ENCODE measurements at regions not wholly inside any gene's neighbourhood (a gene's known extent, or its start where the extent isn't known, plus 50 kb on each side); places are given as distances from the start of the nearest gene placed in this dataset.

GRCh38 chr4:10979032-10979431 lies 294.5 kb upstream of the CLNK start:
- no CpG with 5 or more reads among the region's 2 CpGs for WGBS, 2 experiments (ENCODE audit: extremely low coverage in 2 of 2, insufficient read length in 1 of 2)
- H3K4me3 ChIP-seq (ENCODE audit: insufficient read depth, low read depth, low read length), result no peak overlapping the region
- dilution Hi-C loops (cut with HindIII; ENCODE audit: low sequenced_read_pairs, unreplicated experiment), result no loop called here
- ChIA-PET CTCF (no interaction called here), POLR2A (ENCODE audit: unreplicated experiment) (no interaction called here)
- H3K56ac ChIP-seq (ENCODE audit: extremely low read depth, insufficient read depth, low read length), result no peak overlapping the region
- H3K23ac ChIP-seq (ENCODE audit: low read depth, low read length), result no peak overlapping the region
- no peaks in the 10 kb centered on the region for H3K36me3 ChIP-seq (ENCODE audit: control insufficient read depth, insufficient read depth, low read length)
- H4K8ac ChIP-seq (ENCODE audit: low read depth in 2 of 2, low read length in 2 of 2), result no peak overlapping the region
- DNase-seq (no peak), ATAC-seq (ENCODE audit: low read depth) (no peak)
- H3K4ac ChIP-seq (ENCODE audit: low read depth, low read length), result no peak overlapping the region
- no peak overlapping the region for H2BK15ac ChIP-seq (ENCODE audit: low read depth, low read length)
- no peaks in the 10 kb centered on the region for H4K20me1 ChIP-seq (ENCODE audit: insufficient read depth, low read length)
- no peak overlapping the region for H3K4me2 ChIP-seq (ENCODE audit: low read depth, low read length)
- intact Hi-C loops (cut with micrococcal nuclease), result no loop called here
- no peak overlapping the region for H3K27ac ChIP-seq (ENCODE audit: insufficient read depth, low read length)
- no peak overlapping the region for H2AK9ac ChIP-seq (replicated peaks; ENCODE audit: low read depth, low read length, poor library complexity)
- H4K91ac ChIP-seq (ENCODE audit: insufficient read depth, low read depth, low read length), result no peak overlapping the region
- H3K14ac ChIP-seq (replicated peaks; ENCODE audit: low read depth, low read length), result no peak overlapping the region
- no peak overlapping the region for H2BK5ac ChIP-seq (ENCODE audit: low read depth, low read length, poor library complexity, severe bottlenecking)
- no peaks in the 10 kb centered on the region for H3K79me1 ChIP-seq (ENCODE audit: low read depth in 1 of 2, low read length in 2 of 2)
- H3K9me3 ChIP-seq (ENCODE audit: control insufficient read depth, insufficient read depth, low read length), result peaks cover 4% of the 10 kb centered on the region; the same call in 1 of the 2 replicates
- H3K9me1 ChIP-seq (ENCODE audit: insufficient read depth, low read length), result no peaks in the 10 kb centered on the region
- H3K9ac ChIP-seq (ENCODE audit: low read depth, low read length), result no peak overlapping the region
- H4K5ac ChIP-seq (ENCODE audit: low read depth, low read length), result no peak overlapping the region
- H3K18ac ChIP-seq (ENCODE audit: low read depth, low read length), result no peak overlapping the region
- H2AFZ ChIP-seq (replicated peaks; ENCODE audit: low read length, poor library complexity), result no peak overlapping the region
- H2AK5ac ChIP-seq (ENCODE audit: low read depth, low read length), result no peak overlapping the region
- in situ Hi-C loops (cut with MboI; ENCODE audit: low sequenced_read_pairs), result no loop called here
- H2BK20ac ChIP-seq (ENCODE audit: low read depth, low read length), result no peak overlapping the region
- no peaks in the 10 kb centered on the region for H3K27me3 ChIP-seq (ENCODE audit: control insufficient read depth, insufficient read depth, low read length)
- no peaks in the 10 kb centered on the region for H3K4me1 ChIP-seq (ENCODE audit: control insufficient read depth, insufficient read depth, low read length)
- H2BK120ac ChIP-seq (ENCODE audit: low read depth, low read length), result no peak overlapping the region
- no TSS peak for BruUV-seq (replicated peaks)
- TF ChIP-seq FOS (IDR thresholded peaks at IDR 0.05; ENCODE audit: low read depth, low read length) (no peak), MAFK (IDR thresholded peaks at IDR 0.05; ENCODE audit: low read depth, low read length) (0 out of 2 replicates have a peak, but pooled peaks have one; percentile 19)

Measured in IMR-90 (cell line).